H9 (cell line): ENCODE measurements at regions not wholly inside any gene's neighbourhood (a gene's known extent, or its start where the extent isn't known, plus 50 kb on each side); places are given as distances from the start of the nearest gene placed in this dataset.

Experiments used
- DNase-seq: peaks from one replicate; pipeline ENCODE4 v3.0.0-alpha.2; 2017
- H2AFZ ChIP-seq: one replicate; pipeline ENCODE4 v1.6.1; 2013; ENCODE audit warnings: mild to moderate bottlenecking, low read length, control low read depth, moderate library complexity
- H2AK5ac ChIP-seq: 2 replicates; pipeline ENCODE4 v1.6.1; 2013; ENCODE audit warnings: low read length, control low read depth, mixed read lengths; ENCODE audit not compliant: insufficient read length
- H2BK120ac ChIP-seq: one replicate; pipeline ENCODE4 v1.6.1; 2013; ENCODE audit warnings: low read depth, mild to moderate bottlenecking, low read length, control low read depth, inconsistent platforms; ENCODE audit not compliant: poor library complexity, severe bottlenecking
- H2BK12ac ChIP-seq: 2 replicates; pipeline ENCODE4 v1.6.1; 2013; ENCODE audit warnings: low read length, control low read depth, mixed read lengths, low read depth; ENCODE audit not compliant: insufficient read length
- H2BK15ac ChIP-seq: 2 replicates; pipeline ENCODE4 v1.6.1; 2013; ENCODE audit warnings: low read depth, low read length, control low read depth
- H2BK20ac ChIP-seq: one replicate; pipeline ENCODE4 v1.6.1; 2013; ENCODE audit warnings: low read depth, mild to moderate bottlenecking, low read length, control low read depth, inconsistent platforms; ENCODE audit not compliant: poor library complexity, severe bottlenecking
- H2BK5ac ChIP-seq: 2 replicates; pipeline ENCODE4 v1.6.1; 2013; ENCODE audit warnings: low read length, control low read depth, mixed read lengths; ENCODE audit not compliant: insufficient read length
- H3K14ac ChIP-seq: 2 replicates; pipeline ENCODE4 v1.6.1; 2013; ENCODE audit warnings: low read length, control low read depth; ENCODE audit not compliant: insufficient read depth
- H3K18ac ChIP-seq: 2 replicates; pipeline ENCODE4 v1.6.1; 2013; ENCODE audit warnings: low read depth, mild to moderate bottlenecking, mixed read lengths, low read length, control low read depth; ENCODE audit not compliant: insufficient read length
- H3K23ac ChIP-seq: 2 replicates; pipeline ENCODE4 v1.6.1; 2013; ENCODE audit warnings: low read length, control low read depth, mixed read lengths, low read depth; ENCODE audit not compliant: insufficient read length
- H3K23me2 ChIP-seq: 2 replicates; pipeline ENCODE4 v1.6.1; 2013; ENCODE audit warnings: low read depth, mild to moderate bottlenecking, mixed read lengths, low read length, control low read depth; ENCODE audit not compliant: insufficient read length, poor library complexity, severe bottlenecking
- H3K27ac ChIP-seq: 2 replicates; pipeline ENCODE4 v1.5.1; 2013; ENCODE audit warnings: low read length, control low read depth, mixed read lengths, low read depth; ENCODE audit not compliant: insufficient read length
- H3K27me3 ChIP-seq: 2 replicates; pipeline ENCODE4 v1.6.1; 2013; ENCODE audit warnings: low read length, control low read depth, inconsistent platforms; ENCODE audit not compliant: insufficient read depth
- H3K4ac ChIP-seq: 2 replicates; pipeline ENCODE4 v1.6.1; 2013; ENCODE audit warnings: low read depth, mild to moderate bottlenecking, control low read depth, inconsistent platforms, low read length, moderate library complexity
- H3K4me1 ChIP-seq: 2 replicates; pipeline ENCODE4 v1.6.1; 2013; ENCODE audit warnings: low read length, control low read depth, inconsistent platforms; ENCODE audit not compliant: insufficient read depth
- H3K4me2 ChIP-seq: 2 replicates; pipeline ENCODE4 v1.6.1; 2013; ENCODE audit warnings: low read length, control low read depth, mixed read lengths; ENCODE audit not compliant: insufficient read length, insufficient read depth
- H3K56ac ChIP-seq: 2 replicates; pipeline ENCODE4 v1.6.1; 2013; ENCODE audit warnings: low read depth, mild to moderate bottlenecking, mixed read lengths, low read length, control low read depth; ENCODE audit not compliant: insufficient read length
- H3K79me1 ChIP-seq: 2 replicates; pipeline ENCODE4 v1.6.1; 2013; ENCODE audit warnings: low read depth, mild to moderate bottlenecking, moderate library complexity, low read length, control low read depth, inconsistent platforms; ENCODE audit not compliant: insufficient read depth, poor library complexity, severe bottlenecking
- H3K79me2 ChIP-seq: 2 replicates; pipeline ENCODE4 v1.6.1; 2013; ENCODE audit warnings: low read length, control low read depth, inconsistent platforms; ENCODE audit not compliant: insufficient read depth
- H3K9ac ChIP-seq: 2 replicates; pipeline ENCODE4 v1.6.1; 2013; ENCODE audit warnings: low read length, control low read depth, mixed read lengths; ENCODE audit not compliant: insufficient read length; ENCODE audit errors: extremely low read depth
- H3K9me3 ChIP-seq: one replicate; pipeline ENCODE4 v1.6.1; 2013; ENCODE audit warnings: low read depth, low read length, inconsistent platforms; ENCODE audit not compliant: control insufficient read depth
- H3T11ph ChIP-seq: one replicate; pipeline ENCODE4 v1.6.1; 2013; ENCODE audit warnings: mild to moderate bottlenecking, low read length, control low read depth, inconsistent platforms
- H4K20me1 ChIP-seq: one replicate; pipeline ENCODE4 v1.6.1; 2013; ENCODE audit not compliant: control insufficient read depth, insufficient read length, insufficient read depth
- H4K5ac ChIP-seq: 2 replicates; pipeline ENCODE4 v1.6.1; 2013; ENCODE audit warnings: low read depth, mild to moderate bottlenecking, mixed read lengths, low read length, control low read depth; ENCODE audit not compliant: insufficient read length
- H4K8ac ChIP-seq: replicated peaks from 2 replicates; pipeline ENCODE4 v1.6.1; 2013; ENCODE audit warnings: low read length, control low read depth, mixed read lengths, low read depth; ENCODE audit not compliant: insufficient read length
- H4K91ac ChIP-seq: 2 replicates; pipeline ENCODE4 v1.6.1; 2013; ENCODE audit warnings: low read depth, mild to moderate bottlenecking, moderate library complexity, mixed read lengths, low read length, control low read depth; ENCODE audit not compliant: insufficient read length
- H3K27ac Mint-ChIP-seq, 3 experiments: 2 replicates in 2 of 3; 3 replicates in 1 of 3; pipeline ENCODE4 v1.8.0; 2020 to 2021; ENCODE audit warnings: mixed read lengths in 3 of 3, mild to moderate bottlenecking in 1 of 3, moderate library complexity in 1 of 3
- H3K27me3 Mint-ChIP-seq: 2 replicates; pipeline ENCODE4 v1.8.0; 2021; ENCODE audit warnings: low read depth, mild to moderate bottlenecking, moderate library complexity, mixed read lengths
- H3K36me3 Mint-ChIP-seq, 3 experiments: 2 replicates in 2 of 3; 3 replicates in 1 of 3; pipeline ENCODE4 v1.8.0; 2020 to 2021; ENCODE audit warnings: low read depth in 3 of 3, mixed read lengths in 3 of 3; ENCODE audit not compliant: insufficient read depth in 1 of 3
- H3K4me1 Mint-ChIP-seq, 2 experiments: 2 replicates each; pipeline ENCODE4 v1.8.0; 2020; ENCODE audit warnings: mixed read lengths in 2 of 2
- H3K4me3 Mint-ChIP-seq, 2 experiments: 2 replicates in 1 of 2; 3 replicates in 1 of 2; pipeline ENCODE4 v1.8.0; 2020 to 2021; ENCODE audit warnings: mild to moderate bottlenecking in 2 of 2, mixed read lengths in 2 of 2, moderate library complexity in 1 of 2
- H3K9me3 Mint-ChIP-seq, 2 experiments: 2 replicates in 1 of 2; 3 replicates in 1 of 2; pipeline ENCODE4 v1.8.0; 2020; ENCODE audit warnings: mild to moderate bottlenecking in 2 of 2, mixed read lengths in 2 of 2, moderate library complexity in 1 of 2
- CTCF ChIP-seq: fragments of 200-600 bp; sonication (generic); conservative IDR thresholded peaks from 3 replicates; pipeline ENCODE4 v1.8.0; 2021; ENCODE audit warnings: antibody characterized with exemption, mild to moderate bottlenecking
- WGBS: extraction: QIAGEN DNeasy Blood & Tissue Kit; methylation state at CpG from one replicate; pipeline ENCODE4 v1.1.7; 2013; ENCODE audit warnings: missing lambda C conversion rate, low lambda C conversion rate, mixed read lengths; ENCODE audit not compliant: insufficient read length; ENCODE audit errors: extremely low coverage; 5-methylcytosine and 5-hydroxymethylcytosine counted together

GRCh38 chr9:101966691-101967090 lies 228.2 kb upstream of the GRIN3A start:
- H3K4ac ChIP-seq = no peak overlapping the region
- Mint-ChIP-seq H3K9me3 (peaks cover 0 to 3% of the 10 kb centered on the region in 2 experiments; a peak in 1 of 5 replicates), H3K27ac (no peak overlapping the region), H3K4me3 (no peak overlapping the region), H3K36me3 (no peaks in the 10 kb centered on the region), H3K27me3 (no peaks in the 10 kb centered on the region), H3K4me1 (no peaks in the 10 kb centered on the region)
- no peak for TF ChIP-seq CTCF
- H3K27me3 ChIP-seq = no peaks in the 10 kb centered on the region
- no peak overlapping the region for H2BK5ac ChIP-seq
- no peak overlapping the region for H4K5ac ChIP-seq
- H3K4me1 ChIP-seq = no peaks in the 10 kb centered on the region
- H3K27ac ChIP-seq = no peak overlapping the region
- no peak for DNase-seq
- H2AFZ ChIP-seq = no peak overlapping the region
- H3K9me3 ChIP-seq = no peaks in the 10 kb centered on the region
- no peaks in the 10 kb centered on the region for H4K20me1 ChIP-seq
- H4K8ac ChIP-seq = no peak overlapping the region
- H3K79me1 ChIP-seq = no peaks in the 10 kb centered on the region
- H3K18ac ChIP-seq = no peak overlapping the region
- H3K79me2 ChIP-seq = no peaks in the 10 kb centered on the region
- WGBS = no CpG with 5 or more reads among the region's 1 CpG
- H3T11ph ChIP-seq = no peak overlapping the region
- H3K23me2 ChIP-seq = no peaks in the 10 kb centered on the region
- no peak overlapping the region for H3K4me2 ChIP-seq
- H2BK20ac ChIP-seq = no peak overlapping the region
- H3K14ac ChIP-seq = no peak overlapping the region
- no peak overlapping the region for H2BK120ac ChIP-seq
- no peak overlapping the region for H3K56ac ChIP-seq
- H3K9ac ChIP-seq = no peak overlapping the region
- H3K23ac ChIP-seq = no peak overlapping the region
- no peak overlapping the region for H2BK12ac ChIP-seq
- no peak overlapping the region for H2BK15ac ChIP-seq
- no peak overlapping the region for H2AK5ac ChIP-seq
- no peak overlapping the region for H4K91ac ChIP-seq
